A549 (cell line): ENCODE measurements at regions not wholly inside any gene's neighbourhood (a gene's known extent, or its start where the extent isn't known, plus 50 kb on each side); places are given as distances from the start of the nearest gene placed in this dataset.

ENCODE experiments used
- CBX2 ChIP-seq: fragments of 200-600 bp; sonication (generic); IDR thresholded peaks from 2 replicates; pipeline ENCODE4 v1.6.1; 2016; ENCODE audit warnings: low read depth, mild to moderate bottlenecking, borderline replicate concordance
- CEBPB ChIP-seq, 2 experiments: fragments of >200 bp in 1 of 2; sonication (Bioruptor Twin) in 1 of 2; formaldehyde crosslinking in 1 of 2; IDR thresholded peaks; 2 replicates each; pipeline ENCODE4 v1.6.1; 2012 to 2016
- CHD2 ChIP-seq: fragments of 150-350 bp; IDR thresholded peaks from 2 replicates; pipeline ENCODE4 v1.6.1; 2014; ENCODE audit warnings: low read length; ENCODE audit not compliant: partially characterized antibody
- CTCF ChIP-seq: fragments of >200 bp; sonication (Bioruptor Twin); formaldehyde crosslinking; IDR thresholded peaks from 3 replicates; pipeline ENCODE4 v1.5.1; 2016
- EP300 ChIP-seq, 2 experiments: fragments of >200 bp; sonication (Bioruptor Twin); formaldehyde crosslinking; IDR thresholded peaks; 2 replicates in 1 of 2; 3 replicates in 1 of 2; pipeline ENCODE4 v1.6.1; 2016 to 2017
- KDM1A ChIP-seq: fragments of 200-600 bp; sonication (generic); IDR thresholded peaks from 2 replicates; pipeline ENCODE4 v1.6.1; 2016; ENCODE audit warnings: low read depth, mild to moderate bottlenecking
- NR3C1 ChIP-seq: fragments of >200 bp; sonication (Bioruptor Twin); formaldehyde crosslinking; IDR thresholded peaks from 3 replicates; pipeline ENCODE4 v1.6.1; 2017
- POLR2A ChIP-seq: IDR thresholded peaks from 2 replicates; pipeline ENCODE4 v1.6.1; 2012; ENCODE audit warnings: mild to moderate bottlenecking, low read length
- RAD21 ChIP-seq, 2 experiments: fragments of >200 bp in 1 of 2; sonication (Bioruptor Twin) in 1 of 2; formaldehyde crosslinking in 1 of 2; IDR thresholded peaks in 1 of 2; conservative IDR thresholded peaks in 1 of 2; 2 replicates in 1 of 2; 3 replicates in 1 of 2; pipeline ENCODE4 v1.6.1; 2012 to 2018; ENCODE audit warnings: inconsistent platforms in 1 of 2
- REST ChIP-seq: fragments of 200-600 bp; sonication (generic); IDR thresholded peaks from 2 replicates; pipeline ENCODE4 v1.6.1; 2016; ENCODE audit warnings: antibody characterized with exemption, mild to moderate bottlenecking, moderate library complexity
- RFX5 ChIP-seq: fragments of 450-650 bp; IDR thresholded peaks from 2 replicates; pipeline ENCODE4 v1.7.1; 2014; ENCODE audit warnings: antibody characterized with exemption, mild to moderate bottlenecking, moderate library complexity
- SREBF2 ChIP-seq: fragments of 450-650 bp; IDR thresholded peaks from 2 replicates; pipeline ENCODE4 v1.6.1; 2014; ENCODE audit warnings: mild to moderate bottlenecking, moderate library complexity
- TF ChIP-seq, protein P1 (sequence below): fragments of 250-450 bp; sonication (Bioruptor Pico); IDR thresholded peaks from 2 replicates; pipeline ENCODE4 v1.5.0; 2021; ENCODE audit warnings: mild to moderate bottlenecking, moderate library complexity, borderline replicate concordance

- no peak for TF ChIP-seq RFX5
- no peak for TF ChIP-seq RAD21 (conservative IDR thresholded peaks at IDR 0.05 in 1 of 2, IDR thresholded peaks at IDR 0.05 in 1 of 2)
- no peak for TF ChIP-seq CTCF
- no peak for TF ChIP-seq SREBF2
- TF ChIP-seq POLR2A: no peak
- no peak for TF ChIP-seq REST
- no peak for TF ChIP-seq CEBPB (IDR thresholded peaks at IDR 0.05)
- TF ChIP-seq KDM1A: no peak
- TF ChIP-seq NR3C1: no peak
- no peak for TF ChIP-seq CHD2
- TF ChIP-seq CBX2: no peak
- no peak for TF ChIP-seq EP300 (IDR thresholded peaks at IDR 0.05)
- TF ChIP-seq, protein P1, sequence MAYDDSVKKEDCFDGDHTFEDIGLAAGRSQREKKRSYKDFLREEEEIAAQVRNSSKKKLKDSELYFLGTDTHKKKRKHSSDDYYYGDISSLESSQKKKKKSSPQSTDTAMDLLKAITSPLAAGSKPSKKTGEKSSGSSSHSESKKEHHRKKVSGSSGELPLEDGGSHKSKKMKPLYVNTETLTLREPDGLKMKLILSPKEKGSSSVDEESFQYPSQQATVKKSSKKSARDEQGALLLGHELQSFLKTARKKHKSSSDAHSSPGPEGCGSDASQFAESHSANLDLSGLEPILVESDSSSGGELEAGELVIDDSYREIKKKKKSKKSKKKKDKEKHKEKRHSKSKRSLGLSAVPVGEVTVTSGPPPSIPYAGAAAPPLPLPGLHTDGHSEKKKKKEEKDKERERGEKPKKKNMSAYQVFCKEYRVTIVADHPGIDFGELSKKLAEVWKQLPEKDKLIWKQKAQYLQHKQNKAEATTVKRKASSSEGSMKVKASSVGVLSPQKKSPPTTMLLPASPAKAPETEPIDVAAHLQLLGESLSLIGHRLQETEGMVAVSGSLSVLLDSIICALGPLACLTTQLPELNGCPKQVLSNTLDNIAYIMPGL (CRISPR knock-in tag): no peak
Observed at GRCh38 chr16:62530426-62530825, 494.2 kb upstream of the CDH8 start.
